Lower lobe of right lung (tissue), 2 donors: ENCODE measurements at regions not wholly inside any gene's neighbourhood (a gene's known extent, or its start where the extent isn't known, plus 50 kb on each side); places are given as distances from the start of the nearest gene placed in this dataset.
"Not testable (repeated sequence)": the region's sequence is repeated elsewhere in the genome, so short reads cannot be mapped to it uniquely, and the experiment has no call there.

Experiments used
- ATAC-seq, 2 donors: fragments of 200-7000 bp; cut with Tn5 transposase; one replicate each; pipeline ENCODE4 v1.9.1; 2020 to 2022; ENCODE audit warnings: mild to moderate bottlenecking in 2 of 2, moderate library complexity in 2 of 2
- DNase-seq: peaks from one replicate; pipeline ENCODE4 v3.0.0-alpha.2; 2020
- H3K27ac ChIP-seq: fragments of 200-600 bp; one replicate; pipeline ENCODE4 v1.8.0; 2022
- H3K27me3 ChIP-seq: fragments of 200-600 bp; one replicate; pipeline ENCODE4 v1.8.0; 2022; ENCODE audit warnings: low read depth
- H3K36me3 ChIP-seq: fragments of 200-600 bp; one replicate; pipeline ENCODE4 v1.8.0; 2022; ENCODE audit warnings: mild to moderate bottlenecking
- H3K4me1 ChIP-seq: fragments of 200-600 bp; one replicate; pipeline ENCODE4 v1.8.0; 2022
- H3K4me3 ChIP-seq: fragments of 200-600 bp; one replicate; pipeline ENCODE4 v1.8.0; 2022; ENCODE audit warnings: mild to moderate bottlenecking
- H3K9me3 ChIP-seq: fragments of 200-600 bp; one replicate; pipeline ENCODE4 v1.8.0; 2022
- CTCF ChIP-seq: fragments of 200-600 bp; IDR thresholded peaks from one replicate; pipeline ENCODE4 v1.8.0; 2022; ENCODE audit warnings: antibody characterized with exemption, mild to moderate bottlenecking
- intact Hi-C: fragments of 100-400 bp; cut with DNase I; formaldehyde crosslinking; loops from one replicate; pipeline ENCODE4 v1.11.0; 2022
- donor health status: DM: no; HTN: yes; CAD: no; lungs with severe emphysema.

- intact Hi-C loops: no loop called here
- TF ChIP-seq CTCF: no peak
- H3K4me3 ChIP-seq: no peak overlapping the region
Observed at GRCh38 chrX:127459790-127460189, 592.4 kb downstream of the ACTRT1 start.

GRCh38 chrX:127457161-127457560 is 595.0 kb downstream of the ACTRT1 start:
- H3K4me1 ChIP-seq: no peaks in the 10 kb centered on the region
- no peak for DNase-seq
- no peak for ATAC-seq
- no peak for TF ChIP-seq CTCF
- no peaks in the 10 kb centered on the region for H3K36me3 ChIP-seq
- no peak overlapping the region for H3K4me3 ChIP-seq
- H3K27ac ChIP-seq: no peak overlapping the region
- H3K27me3 ChIP-seq: no peaks in the 10 kb centered on the region
- intact Hi-C loops: no loop called here
- no peaks in the 10 kb centered on the region for H3K9me3 ChIP-seq

More at GRCh38 chrX:127459790-127460189, 592.4 kb downstream of the ACTRT1 start:
- H3K27me3 ChIP-seq: no peaks in the 10 kb centered on the region
- H3K36me3 ChIP-seq: no peaks in the 10 kb centered on the region
- no peak overlapping the region for H3K27ac ChIP-seq
- H3K4me1 ChIP-seq: no peaks in the 10 kb centered on the region
- DNase-seq (no peak), ATAC-seq (no peak)
- no peaks in the 10 kb centered on the region for H3K9me3 ChIP-seq

- H3K4me3 ChIP-seq: no peak overlapping the region
- H3K27ac ChIP-seq: no peak overlapping the region
- H3K36me3 ChIP-seq: no peaks in the 10 kb centered on the region
- H3K4me1 ChIP-seq: no peaks in the 10 kb centered on the region
- no peak for TF ChIP-seq CTCF
- DNase-seq (no peak), ATAC-seq (no peak)
- H3K9me3 ChIP-seq: no peaks in the 10 kb centered on the region
- intact Hi-C loops: no loop called here
- no peaks in the 10 kb centered on the region for H3K27me3 ChIP-seq
Observed at GRCh38 chrX:127439676-127440075, 612.5 kb downstream of the ACTRT1 start.

GRCh38 chrX:127405946-127406345 is 586.4 kb downstream of the PRR32 start:
- intact Hi-C loops: no loop called here
- TF ChIP-seq CTCF: no peak

GRCh38 chrX:127404161-127404560 is 584.6 kb downstream of the PRR32 start:
- Histone ChIP-seq H3K36me3 (no peaks in the 10 kb centered on the region), H3K27me3 (no peaks in the 10 kb centered on the region), H3K4me3 (no peak overlapping the region), H3K27ac (no peak overlapping the region), H3K9me3 (no peaks in the 10 kb centered on the region), H3K4me1 (no peaks in the 10 kb centered on the region)
- TF ChIP-seq CTCF: no peak
- ATAC-seq (no peak), DNase-seq (no peak)
- intact Hi-C loops: no loop called here

More at GRCh38 chrX:127405946-127406345, 586.4 kb downstream of the PRR32 start:
- no peaks in the 10 kb centered on the region for H3K27me3 ChIP-seq
- H3K9me3 ChIP-seq: no peaks in the 10 kb centered on the region
- ATAC-seq (no peak), DNase-seq (no peak)
- H3K4me1 ChIP-seq: no peaks in the 10 kb centered on the region
- no peak overlapping the region for H3K4me3 ChIP-seq
- no peak overlapping the region for H3K27ac ChIP-seq
- H3K36me3 ChIP-seq: no peaks in the 10 kb centered on the region

GRCh38 chrX:127400231-127400630 is 580.7 kb downstream of the PRR32 start:
- intact Hi-C loops, H3K27me3 ChIP-seq, H3K4me3 ChIP-seq, ATAC-seq, H3K27ac ChIP-seq, H3K9me3 ChIP-seq, H3K36me3 ChIP-seq, DNase-seq, H3K4me1 ChIP-seq: not testable (repeated sequence)
